ENCODE measurements at regions not wholly inside any gene's neighbourhood (a gene's known extent, or its start where the extent isn't known, plus 50 kb on each side); places are given as distances from the start of the nearest gene placed in this dataset.

GRCh38 chr2:217051416-217051815 is 191.6 kb upstream of the TNP1 start:
- no peak for DNase-seq (ENCODE audit: low read depth)
- TF ChIP-seq CTCF (conservative IDR thresholded peaks at IDR 0.05; ENCODE audit: control insufficient read depth, insufficient read depth, low read depth, low read length): no peak

GRCh38 chr2:217049956-217050355 is 190.1 kb upstream of the TNP1 start:
- TF ChIP-seq CTCF (conservative IDR thresholded peaks at IDR 0.05; ENCODE audit: control insufficient read depth, insufficient read depth, low read depth, low read length): no peak
- DNase-seq (ENCODE audit: low read depth): peak; percentile 40
- H3K4me3 ChIP-seq (ENCODE audit: control insufficient read depth, low read depth, low read length): no peak overlapping the region

More at GRCh38 chr2:217051416-217051815, 191.6 kb upstream of the TNP1 start:
- no peak overlapping the region for H3K4me3 ChIP-seq (ENCODE audit: control insufficient read depth, low read depth, low read length)

- no peak for DNase-seq (ENCODE audit: low read depth)
- H3K4me3 ChIP-seq (ENCODE audit: control insufficient read depth, low read depth, low read length): no peak overlapping the region
- TF ChIP-seq CTCF (conservative IDR thresholded peaks at IDR 0.05; ENCODE audit: control insufficient read depth, insufficient read depth, low read depth, low read length): no peak
Measured at GRCh38 chr2:217049422-217049821, 189.6 kb upstream of the TNP1 start.

GRCh38 chr2:217048730-217049129 is 188.9 kb upstream of the TNP1 start:
- TF ChIP-seq CTCF (conservative IDR thresholded peaks at IDR 0.05; ENCODE audit: control insufficient read depth, insufficient read depth, low read depth, low read length): no peak
- DNase-seq (ENCODE audit: low read depth): no peak
- no peak overlapping the region for H3K4me3 ChIP-seq (ENCODE audit: control insufficient read depth, low read depth, low read length)

GRCh38 chr2:217047631-217048030 is 187.8 kb upstream of the TNP1 start:
- TF ChIP-seq CTCF (conservative IDR thresholded peaks at IDR 0.05; ENCODE audit: control insufficient read depth, insufficient read depth, low read depth, low read length): no peak
- DNase-seq (ENCODE audit: low read depth): no peak
- H3K4me3 ChIP-seq (ENCODE audit: control insufficient read depth, low read depth, low read length): no peak overlapping the region

GRCh38 chr2:217047209-217047608 is 187.3 kb upstream of the TNP1 start:
- no peak for TF ChIP-seq CTCF (conservative IDR thresholded peaks at IDR 0.05; ENCODE audit: control insufficient read depth, insufficient read depth, low read depth, low read length)
- no peak overlapping the region for H3K4me3 ChIP-seq (ENCODE audit: control insufficient read depth, low read depth, low read length)
- no peak for DNase-seq (ENCODE audit: low read depth)
